H1 (cell line): ENCODE measurements at regions not wholly inside any gene's neighbourhood (a gene's known extent, or its start where the extent isn't known, plus 50 kb on each side); places are given as distances from the start of the nearest gene placed in this dataset.

Source experiments
- CTCF ChIA-PET: fragments of 300-600 bp; sonication (Branson Sonifier 250); formaldehyde crosslinking; loops from one replicate; lab custom pipeline; 2021; ENCODE audit not compliant: partially characterized antibody; lab: Charles Lee
- POLR2A ChIA-PET: fragments of 300-600 bp; sonication (Branson Sonifier 250); formaldehyde crosslinking; loops from one replicate; lab custom pipeline; 2021; ENCODE audit warnings: inconsistent platforms; ENCODE audit not compliant: partially characterized antibody; lab: Charles Lee
- DNase-seq, 2 experiments: peaks; one replicate each; pipeline versions ENCODE4 v3.0.0 to v3.0.0-alpha.2; 2010 to 2022; ENCODE audit warnings: low spot score in 2 of 2, low read depth in 1 of 2, mixed read lengths in 1 of 2
- FAIRE-seq: peaks from 2 replicates; lab custom pipeline; 2011; peaks lifted over from hg19 to GRCh38; lab: Jason Lieb, UNC
- H2AFZ ChIP-seq: 2 replicates; pipeline ENCODE4 v1.8.1; 2012; ENCODE audit warnings: low read length, inconsistent platforms
- H2AK5ac ChIP-seq: 2 replicates; pipeline ENCODE4 v1.6.1; 2013; ENCODE audit warnings: low read depth, low read length
- H2BK120ac ChIP-seq: replicated peaks from 2 replicates; pipeline ENCODE3; 2013; ENCODE audit warnings: low read depth, low read length, inconsistent platforms
- H2BK12ac ChIP-seq: 2 replicates; pipeline ENCODE4 v1.6.1; 2013; ENCODE audit warnings: low read depth, low read length
- H2BK15ac ChIP-seq: 2 replicates; pipeline ENCODE4 v1.6.1; 2013; ENCODE audit warnings: low read length
- H2BK20ac ChIP-seq: 2 replicates; pipeline ENCODE4 v1.6.1; 2013; ENCODE audit warnings: low read length
- H2BK5ac ChIP-seq: 2 replicates; pipeline ENCODE4 v1.6.1; 2013; ENCODE audit warnings: low read depth, low read length
- H3K14ac ChIP-seq: 2 replicates; pipeline ENCODE4 v1.6.1; 2013; ENCODE audit warnings: inconsistent platforms; ENCODE audit not compliant: insufficient read length
- H3K18ac ChIP-seq: 2 replicates; pipeline ENCODE4 v1.6.1; 2013; ENCODE audit warnings: low read length; ENCODE audit errors: extremely low read depth
- H3K23ac ChIP-seq: 2 replicates; pipeline ENCODE4 v1.6.1; 2013; ENCODE audit warnings: inconsistent platforms; ENCODE audit not compliant: insufficient read length
- H3K23me2 ChIP-seq: 2 replicates; pipeline ENCODE4 v1.6.1; 2013; ENCODE audit warnings: low read depth, low read length
- H3K27ac ChIP-seq: 2 replicates; pipeline ENCODE4 v1.6.1; 2011; ENCODE audit warnings: low read depth, low read length, inconsistent platforms
- H3K27me3 ChIP-seq, 4 experiments: replicated peaks in 1 of 4; 1 replicate in 1 of 4; 2 replicates in 3 of 4; pipeline versions ENCODE4 v1.6.1 to v1.8.1; 2011 to 2013; ENCODE audit warnings: low read length in 3 of 4, mild to moderate bottlenecking in 3 of 4, inconsistent platforms in 2 of 4, mixed read lengths in 2 of 4, moderate library complexity in 1 of 4; ENCODE audit not compliant: control insufficient read depth in 3 of 4, insufficient read depth in 3 of 4; ENCODE audit errors: extremely low read depth in 1 of 4
- H3K36me3 ChIP-seq, 4 experiments: 2 replicates each; pipeline versions ENCODE4 v1.6.1 to v1.8.1; 2011 to 2013; ENCODE audit warnings: mild to moderate bottlenecking in 4 of 4, low read length in 3 of 4, moderate library complexity in 2 of 4, control low read depth in 1 of 4, inconsistent platforms in 1 of 4; ENCODE audit not compliant: insufficient read depth in 4 of 4, control insufficient read depth in 2 of 4
- H3K4ac ChIP-seq: replicated peaks from 2 replicates; pipeline ENCODE3; 2013; ENCODE audit warnings: low read length, low read depth, mixed read lengths, inconsistent platforms; ENCODE audit not compliant: insufficient read length
- H3K4me1 ChIP-seq, 4 experiments: replicated peaks in 1 of 4; 1 replicate in 1 of 4; 2 replicates in 3 of 4; pipeline versions ENCODE4 v1.6.1 to v1.8.1; 2011 to 2013; ENCODE audit warnings: low read length in 3 of 4, inconsistent platforms in 2 of 4, mixed read lengths in 1 of 4; ENCODE audit not compliant: insufficient read depth in 4 of 4, control insufficient read depth in 3 of 4
- H3K4me2 ChIP-seq, 2 experiments: 2 replicates each; pipeline versions ENCODE4 v1.6.1 to v1.8.1; 2011 to 2013; ENCODE audit warnings: low read depth in 2 of 2, low read length in 2 of 2, control low read depth in 1 of 2, inconsistent platforms in 1 of 2, mild to moderate bottlenecking in 1 of 2; ENCODE audit not compliant: insufficient read depth in 1 of 2
- H3K4me3 ChIP-seq, 4 experiments: fragments of 200-600, 300-600 bp in 1 of 4; sonication (generic), shearing (Covaris generic), sonication (Bioruptor Twin) in 1 of 4; 2 replicates each; pipeline versions ENCODE4 v1.5.1 to v1.8.1; 2011 to 2016; ENCODE audit warnings: low read length in 4 of 4, low read depth in 3 of 4, control low read depth in 2 of 4, inconsistent platforms in 2 of 4, mild to moderate bottlenecking in 2 of 4, mixed read lengths in 1 of 4, moderate library complexity in 1 of 4; ENCODE audit not compliant: insufficient read depth in 2 of 4; ENCODE audit errors: extremely low read depth in 1 of 4
- H3K56ac ChIP-seq: replicated peaks from 2 replicates; pipeline ENCODE3; 2013; ENCODE audit warnings: low read depth, mild to moderate bottlenecking, mixed read lengths, low read length, inconsistent platforms; ENCODE audit not compliant: insufficient read length
- H3K79me1 ChIP-seq: 2 replicates; pipeline ENCODE4 v1.6.1; 2013; ENCODE audit warnings: low read depth, low read length, control low read depth
- H3K79me2 ChIP-seq, 2 experiments: 2 replicates each; pipeline versions ENCODE4 v1.6.1 to v1.8.1; 2012 to 2013; ENCODE audit warnings: low read length in 2 of 2, mild to moderate bottlenecking in 2 of 2, inconsistent platforms in 1 of 2; ENCODE audit not compliant: insufficient read depth in 2 of 2, control insufficient read depth in 1 of 2
- H3K9ac ChIP-seq, 4 experiments: replicated peaks in 1 of 4; 1 replicate in 1 of 4; 2 replicates in 3 of 4; pipeline versions ENCODE4 v1.6.1 to v1.8.1; 2011 to 2013; ENCODE audit warnings: low read depth in 3 of 4, low read length in 3 of 4, control low read depth in 2 of 4, mild to moderate bottlenecking in 2 of 4, moderate library complexity in 2 of 4, inconsistent platforms in 1 of 4; ENCODE audit errors: extremely low read depth in 1 of 4
- H3K9me3 ChIP-seq, 2 experiments: 2 replicates each; pipeline versions ENCODE4 v1.6.1 to v1.8.1; 2012 to 2013; ENCODE audit warnings: mild to moderate bottlenecking in 2 of 2, moderate library complexity in 2 of 2, control low read depth in 1 of 2, inconsistent platforms in 1 of 2, low read depth in 1 of 2, low read length in 1 of 2, mixed read lengths in 1 of 2; ENCODE audit not compliant: insufficient read depth in 2 of 2
- H4K20me1 ChIP-seq, 2 experiments: replicated peaks in 1 of 2; 2 replicates each; pipeline versions ENCODE3 to v1.8.1; 2011 to 2013; ENCODE audit warnings: inconsistent platforms in 2 of 2, low read length in 2 of 2, mild to moderate bottlenecking in 1 of 2; ENCODE audit not compliant: insufficient read depth in 2 of 2, control insufficient read depth in 1 of 2
- H4K5ac ChIP-seq: 2 replicates; pipeline ENCODE4 v1.6.1; 2013; ENCODE audit warnings: low read length, low read depth, mixed read lengths, inconsistent platforms; ENCODE audit not compliant: insufficient read length
- H4K8ac ChIP-seq: 2 replicates; pipeline ENCODE4 v1.8.0; 2013; ENCODE audit warnings: mild to moderate bottlenecking, moderate library complexity, low read length, inconsistent platforms; ENCODE audit not compliant: insufficient read depth; ENCODE audit errors: extremely low read depth
- H4K91ac ChIP-seq: replicated peaks from 2 replicates; pipeline ENCODE3; 2013; ENCODE audit warnings: low read length, mixed read lengths, inconsistent platforms; ENCODE audit not compliant: insufficient read length
- CBX8 ChIP-seq: fragments of 300-800, 300-1000 bp; sonication (generic); IDR thresholded peaks from 2 replicates; pipeline ENCODE4 v1.7.1; 2016; ENCODE audit warnings: low read depth, low read length, borderline replicate concordance
- CEBPB ChIP-seq: IDR thresholded peaks from 2 replicates; pipeline ENCODE4 v1.6.1; 2012; ENCODE audit warnings: low read depth, low read length
- CREB1 ChIP-seq: IDR thresholded peaks from 2 replicates; pipeline ENCODE4 v1.6.1; 2012; ENCODE audit warnings: inconsistent platforms
- EP300 ChIP-seq, 2 experiments: IDR thresholded peaks; 1 replicate in 1 of 2; 2 replicates in 1 of 2; pipeline ENCODE4 v1.6.1; 2011 to 2012; ENCODE audit warnings: low read depth in 2 of 2, low read length in 2 of 2, mild to moderate bottlenecking in 2 of 2, borderline replicate concordance in 1 of 2, inconsistent platforms in 1 of 2, moderate library complexity in 1 of 2
- MAFK ChIP-seq: IDR thresholded peaks from 2 replicates; pipeline ENCODE4 v1.6.1; 2012; ENCODE audit warnings: low read depth, mild to moderate bottlenecking, improper control_type of control experiment, low read length
- PHF8 ChIP-seq: fragments of 200-600 bp; sonication (generic); conservative IDR thresholded peaks from 2 replicates; pipeline ENCODE4 v1.7.1; 2012; ENCODE audit warnings: low read depth, mild to moderate bottlenecking, inconsistent platforms, low read length, moderate library complexity
- SIX5 ChIP-seq: IDR thresholded peaks from 2 replicates; pipeline ENCODE4 v1.6.1; 2011; ENCODE audit warnings: mild to moderate bottlenecking, low read depth, low read length
- SUZ12 ChIP-seq: fragments of 200-600 bp; sonication (generic); IDR thresholded peaks from 2 replicates; pipeline ENCODE4 v1.6.1; 2012; ENCODE audit warnings: mild to moderate bottlenecking, inconsistent platforms, low read length, moderate library complexity, mixed read lengths
- WGBS, 2 experiments: shearing (Covaris generic) in 1 of 2; methylation state at CpG; one replicate each; pipeline versions ENCODE4 v1.1.6 to v1.1.7; 2013 to 2015; ENCODE audit warnings: low lambda C conversion rate in 2 of 2, mixed read lengths in 2 of 2, inconsistent platforms in 1 of 2, low coverage in 1 of 2, missing lambda C conversion rate in 1 of 2; ENCODE audit not compliant: insufficient replicate concordance in 2 of 2, insufficient coverage in 1 of 2, insufficient read length in 1 of 2; ENCODE audit errors: extremely low coverage in 1 of 2, missing lambda C conversion rate in 1 of 2; 5-methylcytosine and 5-hydroxymethylcytosine counted together
- TF ChIP-seq, protein P1 (sequence below): IDR thresholded peaks from 2 replicates; pipeline ENCODE4 v1.6.1; 2012; ENCODE audit warnings: low read length, inconsistent platforms
- TF ChIP-seq, protein P2 (sequence below): IDR thresholded peaks from 2 replicates; pipeline ENCODE4 v1.6.1; 2012; ENCODE audit warnings: inconsistent platforms

DNA sequence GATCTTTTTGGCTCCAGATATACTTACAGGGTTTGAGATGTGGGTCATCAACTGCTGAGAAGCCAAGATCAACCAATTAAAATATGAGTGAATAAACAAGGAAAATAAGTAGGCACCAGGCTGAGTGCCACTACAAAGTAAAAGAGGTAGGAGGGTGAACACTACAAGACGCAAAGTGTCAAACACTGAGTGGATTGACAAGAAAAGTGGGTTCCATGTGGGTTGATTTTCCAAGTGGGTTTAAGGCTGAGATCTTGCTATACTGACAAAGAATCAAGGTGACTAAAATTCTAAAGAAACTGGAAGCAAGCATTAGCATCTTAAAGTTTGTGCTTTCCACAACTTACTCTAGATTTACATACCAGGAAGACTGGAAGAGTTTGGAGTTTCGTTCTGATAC, 160.4 kb upstream of the SPACA1 start:
- H2BK20ac ChIP-seq: no peak overlapping the region
- H3K23ac ChIP-seq: no peak overlapping the region
- no peak overlapping the region for H4K8ac ChIP-seq
- no peak overlapping the region for H3K27ac ChIP-seq
- H3K56ac ChIP-seq: no peak overlapping the region
- no peak overlapping the region for H2BK5ac ChIP-seq
- H3K4me1 ChIP-seq: peaks cover 0 to 3% (median 0%) of the 10 kb centered on the region in 4 experiments; a peak in 1 of 7 replicates
- H4K91ac ChIP-seq: no peak overlapping the region
- ChIA-PET POLR2A (no interaction called here), CTCF (no interaction called here)
- H2BK120ac ChIP-seq: no peak overlapping the region
- no peak overlapping the region; a peak in 1 of 7 replicates for H3K9ac ChIP-seq
- H3K14ac ChIP-seq: no peak overlapping the region
- H3K4me3 ChIP-seq: no peak overlapping the region
- no peaks in the 10 kb centered on the region for H3K79me1 ChIP-seq
- no peaks in the 10 kb centered on the region for H3K27me3 ChIP-seq
- no peak overlapping the region for H2BK12ac ChIP-seq
- no peaks in the 10 kb centered on the region for H3K9me3 ChIP-seq
- FAIRE-seq (no peak), DNase-seq (no peak)
- H3K23me2 ChIP-seq: no peaks in the 10 kb centered on the region
- H4K5ac ChIP-seq: no peak overlapping the region
- no peaks in the 10 kb centered on the region for H4K20me1 ChIP-seq
- H2AK5ac ChIP-seq: no peak overlapping the region
- WGBS, 2 experiments: 90% methylated on average over 2 of the region's 2 CpGs; no CpG with 5 or more reads in 1 of the 2 experiments
- H3K36me3 ChIP-seq: no peaks in the 10 kb centered on the region
- H2BK15ac ChIP-seq: no peak overlapping the region
- no peak overlapping the region for H3K4ac ChIP-seq
- TF ChIP-seq CREB1: no peak
- TF ChIP-seq CBX8: no peak
- no peak for TF ChIP-seq CEBPB
- no peak for TF ChIP-seq EP300 (IDR thresholded peaks at IDR 0.05; ENCODE audit: borderline replicate concordance in 1 of 2, low read depth in 2 of 2, low read length in 2 of 2)
- TF ChIP-seq SUZ12: no peak
- TF ChIP-seq, protein P1, sequence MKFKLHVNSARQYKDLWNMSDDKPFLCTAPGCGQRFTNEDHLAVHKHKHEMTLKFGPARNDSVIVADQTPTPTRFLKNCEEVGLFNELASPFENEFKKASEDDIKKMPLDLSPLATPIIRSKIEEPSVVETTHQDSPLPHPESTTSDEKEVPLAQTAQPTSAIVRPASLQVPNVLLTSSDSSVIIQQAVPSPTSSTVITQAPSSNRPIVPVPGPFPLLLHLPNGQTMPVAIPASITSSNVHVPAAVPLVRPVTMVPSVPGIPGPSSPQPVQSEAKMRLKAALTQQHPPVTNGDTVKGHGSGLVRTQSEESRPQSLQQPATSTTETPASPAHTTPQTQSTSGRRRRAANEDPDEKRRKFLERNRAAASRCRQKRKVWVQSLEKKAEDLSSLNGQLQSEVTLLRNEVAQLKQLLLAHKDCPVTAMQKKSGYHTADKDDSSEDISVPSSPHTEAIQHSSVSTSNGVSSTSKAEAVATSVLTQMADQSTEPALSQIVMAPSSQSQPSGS: no peak
- TF ChIP-seq PHF8: no peak
- no peak for TF ChIP-seq MAFK
- TF ChIP-seq, protein P2, sequence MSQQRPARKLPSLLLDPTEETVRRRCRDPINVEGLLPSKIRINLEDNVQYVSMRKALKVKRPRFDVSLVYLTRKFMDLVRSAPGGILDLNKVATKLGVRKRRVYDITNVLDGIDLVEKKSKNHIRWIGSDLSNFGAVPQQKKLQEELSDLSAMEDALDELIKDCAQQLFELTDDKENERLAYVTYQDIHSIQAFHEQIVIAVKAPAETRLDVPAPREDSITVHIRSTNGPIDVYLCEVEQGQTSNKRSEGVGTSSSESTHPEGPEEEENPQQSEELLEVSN: no peak
- TF ChIP-seq SIX5: no peak
- no peak overlapping the region for H3K4me2 ChIP-seq
- no peak overlapping the region for H3K18ac ChIP-seq
- 0 out of 2 replicates have a peak overlapping the region, but pooled peaks have one; percentile 1 for H2AFZ ChIP-seq
- H3K79me2 ChIP-seq: no peaks in the 10 kb centered on the region
